LoVo (cell line): ENCODE measurements at regions not wholly inside any gene's neighbourhood (a gene's known extent, or its start where the extent isn't known, plus 50 kb on each side); places are given as distances from the start of the nearest gene placed in this dataset.

Experiments
- DNase-seq: peaks from one replicate; pipeline ENCODE4 v3.0.0-alpha.2; 2016; ENCODE audit warnings: low spot score

DNA sequence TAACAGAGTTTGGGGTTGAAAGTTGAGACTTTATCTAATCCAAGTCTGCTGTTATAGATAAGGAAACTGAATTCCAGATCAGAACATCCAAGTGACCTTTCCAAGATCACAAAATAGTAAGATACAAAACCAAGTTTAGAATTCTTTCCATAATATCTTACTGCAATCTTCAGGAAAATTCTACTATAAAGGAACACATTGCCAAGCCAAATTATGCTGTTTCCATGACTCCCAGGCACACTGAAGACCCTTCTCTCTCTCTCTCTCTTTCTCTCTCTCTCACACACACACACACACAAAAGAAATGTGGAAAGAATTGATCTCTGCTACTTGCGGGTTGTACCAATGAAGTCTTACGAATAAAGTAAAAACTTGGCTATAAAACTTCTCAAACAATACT, 398.4 kb downstream of the METTL4 start:
- no peak for DNase-seq

DNA sequence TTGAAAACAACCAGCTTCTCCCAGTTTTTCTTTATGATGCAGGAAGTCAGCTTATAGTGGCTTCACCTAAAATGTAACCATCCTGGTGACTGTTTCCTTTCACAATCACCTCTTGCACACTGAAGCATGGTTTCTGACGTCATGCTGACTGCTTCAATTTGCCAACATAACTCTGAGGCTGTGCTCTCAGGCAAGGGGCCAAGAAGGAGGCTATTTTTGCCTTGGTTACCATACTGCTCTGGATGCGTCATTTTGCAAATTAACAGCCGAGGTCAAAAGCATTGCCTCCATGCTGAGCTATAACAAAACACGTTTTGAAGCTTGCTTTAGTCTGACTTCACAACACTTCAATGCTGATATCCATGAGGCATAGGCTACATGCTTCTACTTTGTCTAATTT, 397.8 kb downstream of the METTL4 start:
- no peak for DNase-seq

DNA sequence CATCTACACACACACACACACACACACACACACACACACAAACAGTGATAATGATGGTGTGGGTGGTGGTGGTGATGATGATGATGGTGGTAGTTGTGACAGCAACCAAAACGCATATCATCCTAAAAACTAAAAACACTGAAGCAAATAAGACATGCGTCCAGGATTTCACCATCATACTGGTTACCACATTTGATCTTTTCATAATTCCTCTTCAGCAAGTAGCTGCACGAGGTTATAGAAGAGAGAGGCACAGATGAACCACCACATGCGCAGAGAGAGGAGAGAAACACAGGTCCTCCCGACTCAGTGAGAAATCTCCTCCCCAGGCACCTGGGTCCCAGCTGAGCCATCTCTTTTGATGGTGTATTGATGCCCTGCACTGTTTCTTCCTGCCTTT, 393.3 kb downstream of the METTL4 start:
- no peak for DNase-seq

GRCh38 chr18:2179498-2180183, 391.7 kb downstream of the METTL4 start:
- no peak for DNase-seq

- no peak for DNase-seq
Measured at GRCh38 chr18:2180586-2180985, 390.7 kb downstream of the METTL4 start.

DNA sequence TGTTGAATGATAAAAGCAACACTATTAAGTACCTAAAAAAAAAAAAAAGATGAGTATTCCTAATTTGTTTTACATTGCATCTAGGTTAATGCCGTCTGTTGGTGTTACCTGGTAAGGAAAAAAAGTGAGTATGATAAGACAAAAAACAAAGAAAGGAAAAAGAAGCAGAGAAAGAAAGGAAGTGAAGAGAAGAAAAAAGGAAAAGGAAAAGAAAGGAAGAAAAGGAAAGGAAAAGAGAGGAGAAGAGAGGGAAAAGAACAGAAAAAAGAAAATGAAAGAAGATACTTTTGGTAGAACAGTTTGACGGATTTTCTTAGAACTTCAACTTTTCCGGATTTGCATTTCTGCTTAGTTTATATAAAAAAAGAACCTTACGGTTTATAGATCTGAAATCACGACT, 387.9 kb downstream of the METTL4 start:
- no peak for DNase-seq

DNA sequence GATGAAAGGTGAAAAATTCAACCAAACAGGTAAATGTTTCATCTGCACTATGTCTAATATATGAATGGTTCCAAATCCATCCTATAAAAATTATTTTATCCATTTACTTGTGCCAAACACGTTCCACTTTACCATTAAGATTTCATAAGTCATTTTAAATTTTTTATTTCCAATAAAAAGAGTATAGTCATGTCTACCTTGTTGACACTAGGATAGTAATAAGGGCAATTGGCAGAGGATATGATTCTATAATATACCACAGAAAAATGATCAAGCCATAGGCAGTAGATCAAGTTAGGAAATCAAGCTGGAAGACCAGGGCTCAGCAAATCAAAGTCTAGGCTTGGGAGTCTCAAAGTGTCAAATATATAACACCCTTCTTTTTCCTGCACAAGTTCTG, 384.3 kb downstream of the METTL4 start:
- no peak for DNase-seq

- no peak for DNase-seq
Measured at GRCh38 chr18:2188258-2188657, 383.0 kb downstream of the METTL4 start.

DNA sequence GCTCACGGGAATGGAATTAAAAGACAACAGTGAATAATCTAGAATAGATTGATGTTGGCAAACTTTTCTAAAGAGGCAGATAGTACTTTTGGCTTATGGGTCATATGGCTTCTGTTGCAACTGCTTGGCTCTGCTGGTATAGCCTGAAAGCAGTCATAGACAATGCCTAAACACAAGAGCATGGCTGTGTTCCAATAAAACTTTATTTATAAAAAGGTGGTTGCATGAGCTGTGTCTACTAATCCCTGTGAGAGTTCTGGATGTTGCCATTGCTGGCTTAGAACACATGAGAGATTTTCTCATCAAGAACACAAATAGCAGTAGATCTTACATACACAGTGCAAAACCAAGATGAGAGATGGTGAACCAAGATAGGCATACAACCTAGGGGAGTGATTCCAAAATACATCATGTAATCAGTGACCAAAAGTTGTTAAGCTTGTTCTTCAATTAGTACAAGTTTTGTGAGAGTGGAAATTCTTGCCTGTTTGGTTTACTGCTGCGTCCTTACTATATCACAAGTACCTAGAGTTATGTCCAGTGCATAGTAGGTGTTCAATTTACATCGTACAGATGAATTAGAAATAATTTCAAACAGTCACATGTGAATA, 380.0 kb downstream of the METTL4 start:
- DNase-seq: no peak

DNA sequence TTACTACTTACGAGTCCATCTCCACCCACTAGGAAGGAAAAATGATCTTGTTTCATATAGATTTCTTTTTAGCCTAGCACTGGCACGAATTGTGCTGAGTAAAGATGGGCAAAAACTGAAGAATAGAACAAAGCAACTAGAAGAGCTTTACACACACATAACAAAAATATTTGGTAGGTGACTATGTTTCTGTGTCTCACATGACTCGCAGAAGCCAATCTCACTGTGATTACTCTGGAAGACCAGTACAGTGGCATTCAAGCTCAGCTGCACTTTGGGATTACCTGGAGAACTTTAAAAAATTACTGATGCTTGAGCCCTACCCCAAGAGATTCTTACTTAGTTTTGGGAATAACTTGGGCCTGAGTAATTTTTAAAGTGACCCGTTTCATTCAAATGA, 378.7 kb downstream of the METTL4 start:
- DNase-seq: no peak

GRCh38 chr18:2197946-2198345, 373.4 kb downstream of the METTL4 start:
- DNase-seq: no peak

DNA sequence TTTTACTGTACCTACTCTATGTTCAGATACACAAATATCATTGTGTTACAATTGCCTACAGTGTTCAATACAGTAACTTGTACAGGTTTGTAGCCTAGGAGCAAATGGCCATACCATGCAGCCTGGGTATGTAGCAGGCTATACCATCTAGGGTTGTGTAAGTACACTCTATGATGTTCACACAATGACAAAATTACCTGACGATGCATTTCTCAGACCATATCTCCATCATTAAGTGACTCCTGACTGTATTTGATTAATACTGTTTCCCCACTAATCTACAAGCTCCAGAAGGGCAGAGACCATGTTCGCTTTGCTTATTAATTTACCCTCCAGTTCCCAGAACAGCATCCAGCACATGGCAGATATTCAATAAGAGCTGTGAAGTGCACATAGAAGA, 372.2 kb downstream of the METTL4 start:
- DNase-seq: no peak

DNA sequence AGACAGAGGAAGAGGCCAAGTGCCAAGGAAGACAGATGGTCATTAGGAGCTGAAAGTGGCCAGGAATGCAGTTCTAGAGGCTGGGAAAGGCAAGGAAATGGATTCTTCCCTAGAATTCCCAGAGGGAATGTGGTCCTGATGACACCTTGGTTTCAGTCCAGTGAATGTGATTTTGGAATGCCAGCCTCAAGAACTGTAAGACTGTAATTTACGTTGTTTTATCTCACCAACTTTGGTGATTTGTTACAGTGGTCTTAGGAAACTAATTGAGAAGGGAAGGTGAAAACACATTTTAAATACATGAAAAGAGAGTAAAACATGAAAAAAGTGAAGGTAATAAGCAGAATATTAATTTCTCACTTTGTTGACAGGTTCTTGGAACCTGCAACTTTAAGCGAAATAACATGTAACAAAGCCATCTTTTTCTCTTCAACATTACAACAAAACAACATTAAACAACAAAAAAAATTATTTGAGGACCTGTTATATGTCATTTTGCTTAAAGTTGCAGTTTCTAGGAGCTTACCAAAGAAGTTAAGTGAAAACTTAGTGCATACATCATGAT, 370.2 kb downstream of the METTL4 start:
- no peak for DNase-seq

DNA sequence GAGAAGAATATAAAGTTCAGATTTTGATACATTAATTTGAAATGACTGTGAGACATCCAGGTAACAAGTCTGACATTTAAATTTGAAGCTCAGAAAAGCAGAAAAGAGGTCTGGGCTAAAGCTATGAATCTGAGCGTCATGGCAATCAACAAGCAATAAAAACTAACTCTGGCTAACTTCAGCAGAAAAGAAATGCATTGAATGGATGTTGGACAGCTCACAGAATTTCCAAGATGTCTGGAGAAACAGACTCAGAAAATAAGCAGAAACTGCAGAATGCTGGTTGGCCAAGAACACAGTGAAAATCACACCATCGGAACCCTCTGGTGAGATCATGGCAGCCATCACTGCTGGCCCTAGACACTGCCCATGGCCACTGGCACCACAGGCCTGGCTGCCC, 366.6 kb downstream of the METTL4 start:
- no peak for DNase-seq

GRCh38 chr18:2207294-2207693, 364.0 kb downstream of the METTL4 start:
- DNase-seq: no peak

DNA sequence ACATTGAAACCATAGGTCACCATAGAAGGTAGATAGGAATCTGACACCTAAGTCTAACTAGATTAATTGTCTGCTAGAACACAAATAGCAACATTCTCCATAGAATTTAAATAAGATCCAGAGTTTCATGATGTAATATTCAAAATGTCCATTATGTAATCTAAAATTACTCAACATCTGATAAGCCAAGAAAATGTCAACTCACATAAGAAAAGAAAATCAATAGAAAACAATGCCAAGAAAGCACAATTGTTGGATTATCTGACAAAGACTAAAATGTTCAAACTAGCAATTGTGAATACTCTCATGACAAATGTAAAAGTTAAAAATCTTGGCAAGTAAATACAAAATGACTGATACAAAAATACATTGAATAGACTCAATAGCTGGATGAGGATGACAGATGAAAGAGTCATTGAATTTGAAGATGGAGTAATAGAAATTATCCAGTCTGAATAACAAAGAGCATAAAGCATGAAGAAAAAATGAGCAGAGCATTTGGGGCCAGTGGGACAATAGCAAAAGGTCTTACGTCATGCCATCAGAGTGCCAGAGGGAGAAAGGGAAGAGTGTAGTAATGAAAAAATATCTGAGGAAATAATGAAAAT, 358.6 kb downstream of the METTL4 start:
- no peak for DNase-seq

DNA sequence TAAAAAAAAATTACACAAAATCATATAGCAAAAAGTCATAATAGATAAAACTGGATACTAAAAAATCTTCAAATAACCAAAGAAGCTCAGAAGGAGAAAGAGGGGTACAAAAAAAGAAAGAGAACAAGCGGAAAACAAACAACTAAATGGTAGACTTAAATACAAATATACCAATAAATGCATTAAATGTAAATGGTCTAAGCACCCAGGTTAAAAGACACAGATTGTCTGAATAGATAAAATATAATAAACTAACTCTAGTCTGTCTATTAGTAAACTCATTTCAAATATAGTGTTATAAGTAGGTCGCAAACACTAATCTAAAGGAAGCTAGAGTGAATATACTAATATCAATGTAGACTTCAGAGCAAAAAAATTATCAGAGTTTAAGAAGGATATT, 357.4 kb downstream of the METTL4 start:
- no peak for DNase-seq

DNA sequence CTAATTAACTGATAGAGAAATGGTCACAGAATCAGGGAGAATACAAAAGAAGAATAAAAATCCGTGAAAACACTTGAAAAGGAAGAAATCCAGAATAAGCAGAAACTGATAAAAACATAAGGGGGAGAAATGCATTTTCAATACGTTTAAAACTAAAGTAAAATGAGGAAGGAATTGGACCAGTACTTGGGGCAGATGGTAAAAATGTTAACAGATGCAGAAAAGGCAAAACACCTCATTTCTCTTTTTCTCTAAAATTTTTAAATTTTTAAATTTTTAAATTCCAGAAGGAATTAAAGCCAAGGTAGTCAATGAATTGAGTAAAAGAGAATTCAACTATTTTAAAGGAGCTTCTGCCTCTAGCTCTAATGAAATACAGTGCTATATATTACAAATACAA, 353.9 kb downstream of the METTL4 start:
- DNase-seq: no peak

GRCh38 chr18:2218101-2218500, 353.2 kb downstream of the METTL4 start:
- DNase-seq: no peak

DNA sequence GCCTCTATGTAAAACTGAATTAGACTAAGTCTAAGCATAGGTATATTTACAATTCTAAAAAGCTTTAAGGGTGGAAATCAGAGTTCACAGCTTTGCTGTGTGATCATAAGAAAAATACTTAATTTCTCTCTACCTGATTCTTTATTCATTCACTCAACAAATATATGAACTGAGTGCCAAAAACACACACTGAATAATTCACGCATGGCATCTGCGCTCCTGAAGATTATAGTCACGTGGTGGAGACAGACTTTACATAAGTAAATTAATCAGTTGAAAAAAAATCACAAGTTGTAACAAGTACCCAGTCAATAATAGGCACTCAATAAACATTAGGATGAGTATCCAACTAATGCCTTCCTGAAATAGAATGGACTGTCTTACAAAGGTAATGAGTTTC, 351.6 kb downstream of the METTL4 start:
- DNase-seq: no peak

- peak; percentile 50 for DNase-seq
Measured at GRCh38 chr18:2222270-2223185, 348.8 kb downstream of the METTL4 start.

GRCh38 chr18:2223449-2223848, 347.9 kb downstream of the METTL4 start:
- DNase-seq: no peak
